ENCODE measurements at regions not wholly inside any gene's neighbourhood (a gene's known extent, or its start where the extent isn't known, plus 50 kb on each side); places are given as distances from the start of the nearest gene placed in this dataset.

- Histone ChIP-seq H3K4me2 (ENCODE audit: low read length) (no peak overlapping the region), H3K4me1 (ENCODE audit: control insufficient read depth in 1 of 2, insufficient read depth in 2 of 2, low read length in 2 of 2) (peaks cover 0 to 5% of the 10 kb centered on the region in 2 experiments; a peak in 1 of 4 replicates), H3K79me2 (ENCODE audit: insufficient read depth, low read length) (no peaks in the 10 kb centered on the region), H3K36me3 (ENCODE audit: control insufficient read depth in 1 of 2, insufficient read depth in 2 of 2, low read length in 2 of 2) (no peaks in the 10 kb centered on the region), H3K27ac (ENCODE audit: low read depth, low read length) (no peak overlapping the region), H3K9me3 (ENCODE audit: control insufficient read depth in 1 of 2, insufficient read depth in 1 of 2, low read depth in 1 of 2, low read length in 2 of 2) (no peaks in the 10 kb centered on the region), H2AFZ (ENCODE audit: low read depth, low read length, poor library complexity, severe bottlenecking) (no peak overlapping the region), H3K4me3 (replicated peaks in 1 of 2; ENCODE audit: low read depth in 1 of 2, low read length in 2 of 2) (no peak overlapping the region), H3K9ac (ENCODE audit: low read length) (no peak overlapping the region), H3K9me2 (ENCODE audit: insufficient read depth) (no peaks in the 10 kb centered on the region), H4K20me1 (ENCODE audit: insufficient read depth) (no peaks in the 10 kb centered on the region), H3K27me3 (ENCODE audit: insufficient read depth, low read length) (no peaks in the 10 kb centered on the region)
- ChIA-PET POLR2A (no interaction called here), CTCF (no interaction called here), RAD21 (ENCODE audit: low non-redundant PET in 1 of 2, low total read pairs in 2 of 2, uncharacterized antibody in 2 of 2, unreplicated experiment in 2 of 2) (no interaction called here)
- intact Hi-C loops (cut with micrococcal nuclease): no loop called here
- BruUV-seq (replicated peaks): no TSS peak
- DNase-seq (ENCODE audit: low read depth, low spot score) (no peak), ATAC-seq (no peak)
- no peak for TF ChIP-seq EZH2phosphoT487 (IDR thresholded peaks at IDR 0.05; ENCODE audit: borderline replicate concordance)
- TF ChIP-seq EGR1 (IDR thresholded peaks at IDR 0.05; ENCODE audit: low read depth): no peak
- TF ChIP-seq TCF7L2 (IDR thresholded peaks at IDR 0.05; ENCODE audit: borderline replicate concordance, extremely low read depth, insufficient read depth, insufficient read length): no peak
- TF ChIP-seq CEBPB (IDR thresholded peaks at IDR 0.05; ENCODE audit: low read depth): no peak
- TF ChIP-seq, protein P1, sequence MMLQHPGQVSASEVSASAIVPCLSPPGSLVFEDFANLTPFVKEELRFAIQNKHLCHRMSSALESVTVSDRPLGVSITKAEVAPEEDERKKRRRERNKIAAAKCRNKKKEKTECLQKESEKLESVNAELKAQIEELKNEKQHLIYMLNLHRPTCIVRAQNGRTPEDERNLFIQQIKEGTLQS (IDR thresholded peaks at IDR 0.05): no peak
- no peak for TF ChIP-seq CBX3 (IDR thresholded peaks at IDR 0.05; ENCODE audit: low read depth)
- TF ChIP-seq YY1 (IDR thresholded peaks at IDR 0.05; ENCODE audit: extremely low read depth, insufficient replicate concordance, low read depth, low read length): no peak
- no peak for TF ChIP-seq SRF (IDR thresholded peaks at IDR 0.05; ENCODE audit: low read depth)
- TF ChIP-seq MAX (IDR thresholded peaks at IDR 0.05): no peak
- no peak for TF ChIP-seq CTCF (IDR thresholded peaks at IDR 0.05 in 2 of 3, conservative IDR thresholded peaks at IDR 0.05 in 1 of 3; ENCODE audit: borderline replicate concordance in 1 of 3, insufficient read depth in 1 of 3, low read depth in 2 of 3, low read length in 2 of 3)
- TF ChIP-seq EZH2 (IDR thresholded peaks at IDR 0.05): no peak
Measured at GRCh38 chr1:219299420-219299819, 125.7 kb downstream of the LYPLAL1 start.

Data from HCT116 (cell line).